Loucy (cell line): ENCODE measurements at regions not wholly inside any gene's neighbourhood (a gene's known extent, or its start where the extent isn't known, plus 50 kb on each side); places are given as distances from the start of the nearest gene placed in this dataset.

Source experiments
- H2AFZ ChIP-seq: fragments of 200-600 bp; sonication (generic); 2 replicates; pipeline ENCODE4 v1.6.0; 2016; ENCODE audit warnings: antibody characterized with exemption, mild to moderate bottlenecking, low read length, moderate library complexity
- H3F3A ChIP-seq: fragments of 200-600 bp; 2 replicates; pipeline ENCODE4 v1.6.0; 2016; ENCODE audit warnings: antibody characterized with exemption, low read depth, mild to moderate bottlenecking
- H3K27me3 ChIP-seq: fragments of 200-600 bp; sonication (generic); 2 replicates; pipeline ENCODE4 v1.6.1; 2014; ENCODE audit warnings: low read length, mild to moderate bottlenecking; ENCODE audit not compliant: insufficient read depth, poor library complexity, severe bottlenecking
- H3K36me3 ChIP-seq: fragments of 200-600 bp; sonication (generic); 2 replicates; pipeline ENCODE4 v1.6.1; 2016; ENCODE audit warnings: low read length; ENCODE audit not compliant: insufficient read depth
- H3K4me1 ChIP-seq: fragments of 200-600 bp; sonication (generic); 2 replicates; pipeline ENCODE4 v1.5.1; 2014; ENCODE audit warnings: low read length, mild to moderate bottlenecking; ENCODE audit not compliant: insufficient read depth, poor library complexity, severe bottlenecking
- H3K4me2 ChIP-seq: fragments of 200-600 bp; sonication (generic); 2 replicates; pipeline ENCODE4 v1.6.0; 2014; ENCODE audit warnings: antibody characterized with exemption, low read length, low read depth, mild to moderate bottlenecking; ENCODE audit not compliant: poor library complexity, severe bottlenecking
- H3K4me3 ChIP-seq: fragments of 200-600 bp; sonication (generic); 2 replicates; pipeline ENCODE4 v1.5.1; 2014; ENCODE audit warnings: low read length, mild to moderate bottlenecking, mixed read lengths; ENCODE audit not compliant: poor library complexity, severe bottlenecking
- H3K79me2 ChIP-seq: fragments of 200-600 bp; sonication (generic); 2 replicates; pipeline ENCODE4 v1.6.1; 2014; ENCODE audit warnings: low read length; ENCODE audit not compliant: insufficient read depth
- H3K9ac ChIP-seq: fragments of 200-600 bp; sonication (generic); 2 replicates; pipeline ENCODE4 v1.6.0; 2014; ENCODE audit warnings: mild to moderate bottlenecking, low read depth, low read length, moderate library complexity; ENCODE audit not compliant: poor library complexity, severe bottlenecking
- H3K9me2 ChIP-seq: fragments of 200-600 bp; sonication (generic); replicated peaks from 2 replicates; pipeline ENCODE4 v1.6.1; 2016; ENCODE audit warnings: low read depth, low read length, mixed read lengths
- H3K9me3 ChIP-seq: fragments of 200-600 bp; sonication (generic); 2 replicates; pipeline ENCODE4 v1.6.1; 2014; ENCODE audit warnings: mild to moderate bottlenecking, antibody characterized with exemption, low read length, low read depth; ENCODE audit not compliant: insufficient read depth
- H4K20me1 ChIP-seq: fragments of 200-600 bp; sonication (generic); 2 replicates; pipeline ENCODE4 v1.6.0; 2014; ENCODE audit warnings: antibody characterized with exemption, low read length, mild to moderate bottlenecking; ENCODE audit not compliant: insufficient read depth, poor library complexity, severe bottlenecking
- CTCF ChIP-seq: fragments of 200-600 bp; sonication (generic); conservative IDR thresholded peaks from 2 replicates; pipeline ENCODE4 v1.5.1; 2014; ENCODE audit warnings: mild to moderate bottlenecking, antibody characterized with exemption, low read length
- EZH2phosphoT487 ChIP-seq: fragments of 200-600 bp; IDR thresholded peaks from 2 replicates; pipeline ENCODE4 v1.6.1; 2018; ENCODE audit warnings: antibody characterized with exemption, mild to moderate bottlenecking, moderate library complexity, borderline replicate concordance

GRCh38 chr1:229002451-229002960 lies 267.2 kb downstream of the RHOU start:
- Histone ChIP-seq H3K27me3 (no peaks in the 10 kb centered on the region), H3K4me1 (peaks cover 15% of the 10 kb centered on the region), H3K36me3 (no peaks in the 10 kb centered on the region), H3K79me2 (no peaks in the 10 kb centered on the region), H3K9me3 (no peaks in the 10 kb centered on the region), H4K20me1 (no peaks in the 10 kb centered on the region), H3K4me2 (no peak overlapping the region), H3K9ac (no peak overlapping the region), H2AFZ (no peak overlapping the region), H3K4me3 (no peak overlapping the region), H3F3A (no peaks in the 10 kb centered on the region), H3K9me2 (no peaks in the 10 kb centered on the region)
- no peak for TF ChIP-seq EZH2phosphoT487
- TF ChIP-seq CTCF = no peak

GRCh38 chr1:229003233-229004031 lies 267.5 kb upstream of the RAB4A start:
- no peak overlapping the region for H3K4me2 ChIP-seq
- H3K27me3 ChIP-seq = no peaks in the 10 kb centered on the region

GRCh38 chr1:229004066-229004833 lies 266.7 kb upstream of the RAB4A start:
- no peak overlapping the region for H3K4me2 ChIP-seq
- no peaks in the 10 kb centered on the region for H3K27me3 ChIP-seq

More at GRCh38 chr1:229003233-229004031, 267.5 kb upstream of the RAB4A start:
- Histone ChIP-seq H2AFZ (0 out of 2 replicates have a peak overlapping the region, but pooled peaks have one; percentile 24), H3K9ac (no peak overlapping the region), H3K79me2 (no peaks in the 10 kb centered on the region), H3K9me2 (no peaks in the 10 kb centered on the region), H3K9me3 (no peaks in the 10 kb centered on the region), H3F3A (no peaks in the 10 kb centered on the region), H3K36me3 (no peaks in the 10 kb centered on the region), H4K20me1 (no peaks in the 10 kb centered on the region), H3K4me3 (no peak overlapping the region), H3K4me1 (peaks cover 15% of the 10 kb centered on the region)
- TF ChIP-seq CTCF (no peak), EZH2phosphoT487 (no peak)

More at GRCh38 chr1:229004066-229004833, 266.7 kb upstream of the RAB4A start:
- TF ChIP-seq EZH2phosphoT487 = no peak
- no peak for TF ChIP-seq CTCF
- H2AFZ ChIP-seq = 0 out of 2 replicates have a peak overlapping the region, but pooled peaks have one; percentile 24
- peaks cover 15% of the 10 kb centered on the region for H3K4me1 ChIP-seq
- H3K4me3 ChIP-seq = no peak overlapping the region
- H3K79me2 ChIP-seq = no peaks in the 10 kb centered on the region
- H3F3A ChIP-seq = no peaks in the 10 kb centered on the region
- H3K9ac ChIP-seq = no peak overlapping the region
- H3K36me3 ChIP-seq = no peaks in the 10 kb centered on the region
- no peaks in the 10 kb centered on the region for H4K20me1 ChIP-seq
- H3K9me2 ChIP-seq = no peaks in the 10 kb centered on the region
- no peaks in the 10 kb centered on the region for H3K9me3 ChIP-seq
